Neural cell (in vitro differentiated cells): ENCODE measurements at regions not wholly inside any gene's neighbourhood (a gene's known extent, or its start where the extent isn't known, plus 50 kb on each side); places are given as distances from the start of the nearest gene placed in this dataset.

Experiments
- H2AFZ ChIP-seq: fragments of 200-600, 300-800 bp; sonication (generic), shearing (Covaris generic); 2 replicates; pipeline ENCODE4 v1.6.0; 2014; ENCODE audit warnings: low read depth, mild to moderate bottlenecking, antibody characterized with exemption, low read length, moderate library complexity
- H3F3A ChIP-seq: fragments of 200-600 bp; shearing (Covaris generic); 2 replicates; pipeline ENCODE4 v1.6.1; 2016; ENCODE audit warnings: mild to moderate bottlenecking, moderate library complexity, mixed read lengths, antibody characterized with exemption, low read length; ENCODE audit not compliant: insufficient read depth, poor library complexity, severe bottlenecking
- H3K27ac ChIP-seq: fragments of 200-600, 300-800 bp; sonication (generic), shearing (Covaris generic); 2 replicates; pipeline ENCODE4 v1.5.1; 2014; ENCODE audit warnings: mild to moderate bottlenecking, low read length, moderate library complexity
- H3K27me3 ChIP-seq: fragments of 300-800, 200-600 bp; sonication (generic), shearing (Covaris generic); 2 replicates; pipeline ENCODE4 v1.6.0; 2014; ENCODE audit warnings: mild to moderate bottlenecking, low read depth, low read length, moderate library complexity; ENCODE audit not compliant: insufficient read depth
- H3K36me3 ChIP-seq: fragments of 300-800, 200-600 bp; sonication (generic), shearing (Covaris generic); 2 replicates; pipeline ENCODE4 v1.5.1; 2014; ENCODE audit warnings: mild to moderate bottlenecking, antibody characterized with exemption, low read length, moderate library complexity; ENCODE audit not compliant: insufficient read depth
- H3K4me2 ChIP-seq: fragments of 300-800, 200-600 bp; sonication (generic), shearing (Covaris generic); 2 replicates; pipeline ENCODE4 v1.6.0; 2014; ENCODE audit warnings: mild to moderate bottlenecking, low read length
- H3K4me3 ChIP-seq: fragments of 300-800, 200-600 bp; sonication (generic), shearing (Covaris generic); 2 replicates; pipeline ENCODE4 v1.5.1; 2014; ENCODE audit warnings: mild to moderate bottlenecking, low read length, moderate library complexity
- H3K79me2 ChIP-seq: fragments of 200-600 bp; shearing (Covaris generic); replicated peaks from 2 replicates; pipeline ENCODE4 v1.6.0; 2014; ENCODE audit warnings: mild to moderate bottlenecking, low read length, moderate library complexity; ENCODE audit not compliant: insufficient read depth
- H3K9ac ChIP-seq: fragments of 300-800, 200-600 bp; sonication (generic), shearing (Covaris generic); 2 replicates; pipeline ENCODE4 v1.6.1; 2016; ENCODE audit warnings: mild to moderate bottlenecking, low read length, mixed read lengths
- H3K9me2 ChIP-seq: fragments of 200-600 bp; shearing (Covaris generic); 2 replicates; pipeline ENCODE4 v1.6.1; 2016; ENCODE audit warnings: mild to moderate bottlenecking, low read length, mixed read lengths; ENCODE audit not compliant: insufficient read depth
- H3K9me3 ChIP-seq: fragments of 200-600, 300-800 bp; sonication (generic), shearing (Covaris generic); 2 replicates; pipeline ENCODE4 v1.6.1; 2016; ENCODE audit warnings: mild to moderate bottlenecking, mixed run types, low read length, moderate library complexity, mixed read lengths
- H4K20me1 ChIP-seq: fragments of 200-600 bp; shearing (Covaris generic); 2 replicates; pipeline ENCODE4 v1.6.1; 2016; ENCODE audit warnings: mild to moderate bottlenecking, mixed run types; ENCODE audit not compliant: insufficient read depth
- CTCF ChIP-seq: fragments of 450-650 bp; IDR thresholded peaks from 2 replicates; pipeline ENCODE4 v1.5.1; 2014; ENCODE audit warnings: antibody characterized with exemption, mild to moderate bottlenecking, moderate library complexity; ENCODE audit not compliant: poor library complexity, severe bottlenecking
- EP300 ChIP-seq: fragments of 450-650 bp; conservative IDR thresholded peaks from 2 replicates; pipeline ENCODE4 v1.6.1; 2014; ENCODE audit warnings: antibody characterized with exemption, mild to moderate bottlenecking, moderate library complexity; ENCODE audit not compliant: poor library complexity, severe bottlenecking
- EZH2 ChIP-seq: fragments of 200-600, 300-800 bp; shearing (Covaris generic), sonication (generic); IDR thresholded peaks from 2 replicates; pipeline ENCODE4 v1.6.1; 2014; ENCODE audit warnings: antibody characterized with exemption, low read length, borderline replicate concordance, mild to moderate bottlenecking; ENCODE audit not compliant: insufficient read depth, poor library complexity, severe bottlenecking
- MXI1 ChIP-seq: fragments of 450-650 bp; conservative IDR thresholded peaks from 2 replicates; pipeline ENCODE4 v1.6.1; 2014; ENCODE audit warnings: antibody characterized with exemption, mild to moderate bottlenecking; ENCODE audit not compliant: poor library complexity, severe bottlenecking
- POLR2AphosphoS5 ChIP-seq: IDR thresholded peaks from 2 replicates; pipeline ENCODE4 v1.6.1; 2012
- RAD21 ChIP-seq: fragments of 450-650 bp; conservative IDR thresholded peaks from 2 replicates; pipeline ENCODE4 v1.6.1; 2014; ENCODE audit warnings: antibody characterized with exemption, mild to moderate bottlenecking, moderate library complexity
- REST ChIP-seq: IDR thresholded peaks from 2 replicates; pipeline ENCODE4 v1.6.1; 2012; ENCODE audit warnings: borderline replicate concordance
- SMC3 ChIP-seq: fragments of 450-650 bp; conservative IDR thresholded peaks from 2 replicates; pipeline ENCODE4 v1.6.1; 2014; ENCODE audit warnings: antibody characterized with exemption, mild to moderate bottlenecking, moderate library complexity; ENCODE audit not compliant: poor library complexity
- TAF1 ChIP-seq: IDR thresholded peaks from 2 replicates; pipeline ENCODE4 v1.6.1; 2012; ENCODE audit warnings: low read depth

- H3K4me2 ChIP-seq: no peak overlapping the region
- H3K4me3 ChIP-seq: no peak overlapping the region
- no peak overlapping the region for H3K9ac ChIP-seq
- peaks cover 9% of the 10 kb centered on the region for H3F3A ChIP-seq
- TF ChIP-seq MXI1: no peak
- no peak for TF ChIP-seq RAD21
- no peak for TF ChIP-seq EZH2
- TF ChIP-seq POLR2AphosphoS5: no peak
- H3K9me2 ChIP-seq: no peaks in the 10 kb centered on the region
- no peaks in the 10 kb centered on the region for H3K79me2 ChIP-seq
- no peaks in the 10 kb centered on the region for H3K36me3 ChIP-seq
- no peak overlapping the region for H3K27ac ChIP-seq
- H2AFZ ChIP-seq: no peak overlapping the region
- no peaks in the 10 kb centered on the region for H4K20me1 ChIP-seq
- no peaks in the 10 kb centered on the region for H3K27me3 ChIP-seq
- no peaks in the 10 kb centered on the region for H3K9me3 ChIP-seq
Measured at GRCh38 chr1:56434740-56435139, 144.6 kb downstream of the PLPP3 start.

- no peak overlapping the region for H3K27ac ChIP-seq
Measured at GRCh38 chr1:56434025-56434424, 145.3 kb downstream of the PLPP3 start.

GRCh38 chr1:56433056-56433577 lies 146.2 kb downstream of the PLPP3 start:
- Histone ChIP-seq H3K9me2 (no peaks in the 10 kb centered on the region), H3K4me2 (no peak overlapping the region), H3K9ac (no peak overlapping the region), H3K9me3 (no peaks in the 10 kb centered on the region), H3K27ac (no peak overlapping the region), H4K20me1 (no peaks in the 10 kb centered on the region), H3K27me3 (no peaks in the 10 kb centered on the region), H3F3A (peaks cover 9% of the 10 kb centered on the region), H3K79me2 (no peaks in the 10 kb centered on the region), H2AFZ (no peak overlapping the region), H3K36me3 (no peaks in the 10 kb centered on the region), H3K4me3 (no peak overlapping the region)
- no peak for TF ChIP-seq MXI1
- no peak for TF ChIP-seq CTCF
- TF ChIP-seq TAF1: no peak
- no peak for TF ChIP-seq REST
- no peak for TF ChIP-seq EP300
- no peak for TF ChIP-seq RAD21
- no peak for TF ChIP-seq EZH2
- no peak for TF ChIP-seq POLR2AphosphoS5
- no peak for TF ChIP-seq SMC3

More at GRCh38 chr1:56434025-56434424, 145.3 kb downstream of the PLPP3 start:
- Histone ChIP-seq H3K27me3 (no peaks in the 10 kb centered on the region), H3K36me3 (no peaks in the 10 kb centered on the region), H3K4me3 (no peak overlapping the region), H4K20me1 (no peaks in the 10 kb centered on the region), H3F3A (peaks cover 9% of the 10 kb centered on the region), H3K9me3 (no peaks in the 10 kb centered on the region), H3K9me2 (no peaks in the 10 kb centered on the region), H3K4me2 (no peak overlapping the region), H3K9ac (no peak overlapping the region), H3K79me2 (no peaks in the 10 kb centered on the region), H2AFZ (no peak overlapping the region)
- TF ChIP-seq SMC3: no peak
- TF ChIP-seq POLR2AphosphoS5: no peak
- TF ChIP-seq MXI1: no peak
- TF ChIP-seq TAF1: no peak
- no peak for TF ChIP-seq RAD21
